Neuronal stem cell (in vitro differentiated cells): ENCODE measurements at regions not wholly inside any gene's neighbourhood (a gene's known extent, or its start where the extent isn't known, plus 50 kb on each side); places are given as distances from the start of the nearest gene placed in this dataset.

ENCODE experiments used
- DNase-seq: peaks from one replicate; pipeline ENCODE4 v3.0.0-alpha.2; 2013; ENCODE audit warnings: low spot score
- H2AFZ ChIP-seq: one replicate; pipeline ENCODE4 v1.6.1; 2013; ENCODE audit warnings: mild to moderate bottlenecking, low read length, inconsistent platforms
- H2AK5ac ChIP-seq: 2 replicates; pipeline ENCODE4 v1.6.1; 2013; ENCODE audit warnings: low read depth, mild to moderate bottlenecking, inconsistent platforms, low read length, moderate library complexity, mixed read lengths
- H2BK120ac ChIP-seq: 2 replicates; pipeline ENCODE4 v1.6.1; 2013; ENCODE audit warnings: low read depth, mild to moderate bottlenecking, inconsistent platforms, low read length, moderate library complexity, mixed read lengths
- H2BK12ac ChIP-seq: one replicate; pipeline ENCODE4 v1.6.1; 2013; ENCODE audit warnings: low read length, inconsistent platforms
- H2BK15ac ChIP-seq: 2 replicates; pipeline ENCODE4 v1.6.1; 2013; ENCODE audit warnings: mild to moderate bottlenecking, low read length, inconsistent platforms, mixed read lengths
- H2BK5ac ChIP-seq: one replicate; pipeline ENCODE4 v1.6.1; 2013; ENCODE audit warnings: inconsistent platforms, mild to moderate bottlenecking, low read length, moderate library complexity
- H3K14ac ChIP-seq: one replicate; pipeline ENCODE4 v1.6.1; 2013; ENCODE audit warnings: low read length, inconsistent platforms
- H3K18ac ChIP-seq: 2 replicates; pipeline ENCODE4 v1.6.1; 2013; ENCODE audit warnings: low read length, inconsistent platforms
- H3K23ac ChIP-seq: 2 replicates; pipeline ENCODE4 v1.6.1; 2013; ENCODE audit warnings: low read depth, mild to moderate bottlenecking, mixed read lengths, low read length, inconsistent platforms; ENCODE audit not compliant: poor library complexity
- H3K27ac ChIP-seq: replicated peaks from 3 replicates; pipeline ENCODE4 v1.5.1; 2013; ENCODE audit warnings: low read length, inconsistent platforms
- H3K27me3 ChIP-seq, 3 experiments: 2 replicates each; pipeline ENCODE4 v1.6.1; 2013; ENCODE audit warnings: low read length in 3 of 3, mild to moderate bottlenecking in 2 of 3, inconsistent platforms in 1 of 3, low read depth in 1 of 3, mixed read lengths in 1 of 3, moderate library complexity in 1 of 3; ENCODE audit not compliant: control insufficient read depth in 3 of 3, insufficient read depth in 3 of 3
- H3K36me3 ChIP-seq, 2 donors: replicated peaks in 1 of 2; 2 replicates each; pipeline ENCODE4 v1.6.1; 2013; ENCODE audit warnings: low read length in 2 of 2; ENCODE audit not compliant: control insufficient read depth in 2 of 2, insufficient read depth in 2 of 2
- H3K4ac ChIP-seq: 2 replicates; pipeline ENCODE4 v1.6.1; 2013; ENCODE audit warnings: inconsistent platforms, mild to moderate bottlenecking, low read length, moderate library complexity
- H3K4me1 ChIP-seq, 2 donors: 1 replicate in 1 of 2; 2 replicates in 1 of 2; pipeline ENCODE4 v1.6.1; 2013; ENCODE audit warnings: low read length in 2 of 2, low read depth in 1 of 2; ENCODE audit not compliant: control insufficient read depth in 2 of 2, insufficient read depth in 1 of 2
- H3K4me2 ChIP-seq: one replicate; pipeline ENCODE4 v1.6.1; 2013; ENCODE audit warnings: mild to moderate bottlenecking, low read length, inconsistent platforms; ENCODE audit not compliant: insufficient read depth, poor library complexity, severe bottlenecking
- H3K4me3 ChIP-seq, 2 donors: 2 replicates each; pipeline ENCODE4 v1.5.1; 2013; ENCODE audit warnings: low read length in 2 of 2, mild to moderate bottlenecking in 2 of 2, inconsistent platforms in 1 of 2, moderate library complexity in 1 of 2
- H3K79me1 ChIP-seq: one replicate; pipeline ENCODE4 v1.6.1; 2013; ENCODE audit warnings: low read depth, mild to moderate bottlenecking, inconsistent platforms, low read length, moderate library complexity
- H3K9ac ChIP-seq: one replicate; pipeline ENCODE4 v1.6.1; 2013; ENCODE audit warnings: mild to moderate bottlenecking, low read depth, low read length, inconsistent platforms; ENCODE audit not compliant: poor library complexity
- H3K9me3 ChIP-seq, 2 donors: replicated peaks in 1 of 2; 2 replicates each; pipeline versions ENCODE3 to v1.6.1; 2013; ENCODE audit warnings: low read length in 2 of 2, mild to moderate bottlenecking in 2 of 2, inconsistent platforms in 1 of 2, low read depth in 1 of 2, mixed read lengths in 1 of 2, moderate library complexity in 1 of 2; ENCODE audit not compliant: control insufficient read depth in 2 of 2, insufficient read depth in 1 of 2
- H4K8ac ChIP-seq: one replicate; pipeline ENCODE4 v1.6.1; 2013; ENCODE audit warnings: low read depth, mild to moderate bottlenecking, inconsistent platforms, low read length, moderate library complexity
- H4K91ac ChIP-seq: one replicate; pipeline ENCODE4 v1.6.1; 2013; ENCODE audit warnings: low read length, low read depth, mild to moderate bottlenecking, inconsistent platforms; ENCODE audit not compliant: poor library complexity
- WGBS, 2 donors: extraction: QIAGEN DNeasy Blood & Tissue Kit; methylation state at CpG; one replicate each; pipeline ENCODE4 v1.1.7; 2013; ENCODE audit warnings: missing lambda C conversion rate in 2 of 2, mixed read lengths in 1 of 2; ENCODE audit not compliant: insufficient read length in 2 of 2, insufficient replicate concordance in 1 of 2; ENCODE audit errors: extremely low coverage in 2 of 2; 5-methylcytosine and 5-hydroxymethylcytosine counted together

- Histone ChIP-seq H3K27me3 (no peaks in the 10 kb centered on the region), H4K8ac (no peak overlapping the region), H3K27ac (no peak overlapping the region), H3K18ac (no peak overlapping the region), H3K14ac (no peak overlapping the region), H2AFZ (peak overlapping the region; percentile 67), H2BK15ac (no peak overlapping the region), H2BK5ac (no peak overlapping the region), H2AK5ac (no peak overlapping the region), H2BK120ac (no peak overlapping the region), H2BK12ac (no peak overlapping the region), H3K9ac (no peak overlapping the region), H3K9me3 (no peaks in the 10 kb centered on the region), H3K23ac (no peak overlapping the region), H3K36me3 (no peaks in the 10 kb centered on the region), H3K4me1 (peaks cover 3 to 12% of the 10 kb centered on the region in 2 donors), H3K4me2 (no peak overlapping the region), H4K91ac (no peak overlapping the region), H3K4me3 (no peak overlapping the region), H3K79me1 (no peaks in the 10 kb centered on the region), H3K4ac (no peak overlapping the region)
- no CpG with 5 or more reads among the region's 1 CpG for WGBS, 2 donors
- DNase-seq: no peak
Observed at GRCh38 chr9:13575558-13575957, 296.1 kb upstream of the MPDZ start.

DNA sequence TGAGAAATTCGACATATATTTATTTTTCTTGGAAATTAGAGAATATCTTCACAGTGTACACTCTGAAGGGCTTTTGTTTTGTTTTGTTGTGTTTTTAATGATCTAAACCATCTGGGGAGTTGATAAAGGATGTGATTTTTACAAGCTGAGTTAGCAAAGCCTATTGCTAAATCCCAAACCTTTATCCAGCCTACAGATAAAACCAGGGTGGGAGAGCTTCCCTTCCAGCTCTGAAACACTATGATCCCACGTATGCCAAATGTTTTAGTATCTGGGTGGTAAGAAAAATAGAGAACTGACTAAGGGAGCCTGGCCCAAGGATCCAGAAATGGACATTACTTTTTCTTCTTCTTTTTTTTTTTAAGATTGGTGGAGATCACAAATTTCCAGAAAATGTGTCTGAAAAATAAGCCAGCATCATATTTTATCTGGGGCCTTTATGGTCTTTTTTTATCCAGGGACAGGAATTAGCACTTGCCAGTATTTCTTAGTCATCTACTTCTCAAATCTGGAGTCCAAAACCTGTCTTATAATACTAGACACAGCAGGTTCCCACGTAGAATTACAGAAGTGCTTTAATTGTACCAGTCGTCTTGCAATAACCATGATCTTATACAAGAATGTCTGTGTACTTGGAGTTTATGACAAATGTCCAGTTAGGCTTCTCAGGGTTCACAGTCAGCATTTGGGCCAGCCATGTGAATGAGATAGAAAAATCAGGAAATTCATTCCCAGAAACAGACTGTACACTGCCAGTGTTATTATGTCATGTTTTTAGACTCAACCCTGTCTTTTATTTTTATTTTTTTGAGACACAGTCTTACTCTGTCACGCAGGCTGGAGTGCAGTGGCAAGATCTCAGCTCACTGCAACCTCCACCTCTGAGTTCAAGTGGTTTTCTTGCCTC, 290.8 kb upstream of the MPDZ start:
- H2AFZ ChIP-seq: peak overlapping the region; percentile 27
- H2BK120ac ChIP-seq: no peak overlapping the region
- H2BK12ac ChIP-seq: no peak overlapping the region
- no peak overlapping the region for H3K9ac ChIP-seq
- no peak for DNase-seq
- H3K9me3 ChIP-seq: no peaks in the 10 kb centered on the region
- no peak overlapping the region for H3K14ac ChIP-seq
- H3K27ac ChIP-seq: no peak overlapping the region
- H3K79me1 ChIP-seq: no peaks in the 10 kb centered on the region
- no peak overlapping the region for H4K91ac ChIP-seq
- no peak overlapping the region for H3K18ac ChIP-seq
- no CpG with 5 or more reads among the region's 5 CpGs for WGBS, 2 donors
- H3K36me3 ChIP-seq: no peaks in the 10 kb centered on the region
- no peak overlapping the region for H2BK5ac ChIP-seq
- no peak overlapping the region for H3K4ac ChIP-seq
- H3K27me3 ChIP-seq: no peaks in the 10 kb centered on the region
- H3K4me3 ChIP-seq: no peak overlapping the region
- H4K8ac ChIP-seq: no peak overlapping the region
- no peak overlapping the region for H3K23ac ChIP-seq
- H3K4me2 ChIP-seq: no peak overlapping the region
- no peak overlapping the region for H2AK5ac ChIP-seq
- peaks cover 2 to 11% of the 10 kb centered on the region in 2 donors for H3K4me1 ChIP-seq
- no peak overlapping the region for H2BK15ac ChIP-seq

DNA sequence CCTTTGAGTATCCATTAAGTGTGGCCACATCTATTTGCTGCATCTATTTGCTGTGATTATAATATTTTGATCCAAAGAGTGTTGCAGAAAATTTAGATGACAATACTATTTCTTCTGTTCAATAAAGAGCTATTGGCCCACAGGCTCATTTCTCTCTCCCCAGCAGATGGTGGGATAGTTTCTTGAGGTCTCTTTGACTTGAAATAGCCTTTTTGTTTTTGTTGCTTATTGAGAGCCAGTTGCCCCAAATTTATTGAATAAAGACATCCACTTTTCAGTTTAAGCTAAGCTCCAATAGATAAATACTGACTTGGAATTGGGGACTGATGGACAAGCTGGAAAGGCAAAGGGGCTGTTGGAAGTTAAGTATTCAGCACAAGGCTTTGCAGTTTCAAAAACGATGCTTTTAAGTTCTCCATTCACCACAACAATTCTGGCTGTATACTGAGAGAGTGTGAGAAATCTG, 290.1 kb upstream of the MPDZ start:
- H4K8ac ChIP-seq: no peak overlapping the region

DNA sequence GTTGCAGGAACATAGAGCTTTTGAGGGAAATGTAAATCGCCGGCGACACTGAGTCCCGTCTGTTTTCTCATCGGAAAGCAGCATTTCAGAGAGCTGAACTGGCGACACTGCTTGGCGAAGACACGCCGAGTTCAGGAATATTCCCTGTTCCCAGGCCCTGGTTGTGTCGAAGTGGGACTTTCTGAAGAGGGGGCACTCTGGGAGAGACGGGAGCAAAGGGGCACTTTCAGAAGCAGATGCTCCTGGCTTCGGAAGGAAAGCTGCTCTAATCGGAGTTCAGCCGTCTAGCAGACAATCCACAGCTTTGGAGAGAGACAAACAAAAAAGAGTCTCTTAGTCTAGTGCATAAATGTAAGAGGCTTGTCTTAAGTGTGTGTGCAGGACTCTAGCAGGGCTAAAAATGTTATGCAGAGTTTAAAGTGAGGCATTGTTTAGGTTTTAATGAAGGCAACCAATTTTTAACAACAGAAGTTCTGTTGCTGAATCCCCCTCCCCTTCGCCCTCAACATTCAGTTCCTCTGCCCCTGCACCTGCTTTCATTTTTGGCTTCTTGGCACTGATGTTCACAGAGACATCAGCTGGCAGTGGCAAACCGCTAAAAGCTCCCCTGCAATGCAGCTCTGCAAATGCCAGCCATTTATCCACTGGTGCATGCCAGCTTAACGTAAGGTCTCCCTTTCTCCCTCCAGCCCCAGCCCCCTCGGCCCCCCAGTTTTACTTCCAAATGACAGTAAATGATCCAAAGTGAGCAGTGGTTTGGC, 289.5 kb upstream of the MPDZ start:
- Histone ChIP-seq H2BK12ac (no peak overlapping the region), H3K36me3 (no peaks in the 10 kb centered on the region), H3K9me3 (no peaks in the 10 kb centered on the region), H4K8ac (no peak overlapping the region), H3K4ac (no peak overlapping the region), H2BK15ac (no peak overlapping the region), H2BK120ac (no peak overlapping the region), H2AK5ac (no peak overlapping the region), H4K91ac (no peak overlapping the region), H3K79me1 (no peaks in the 10 kb centered on the region), H3K27me3 (no peaks in the 10 kb centered on the region), H2AFZ (peak overlapping the region; percentile 93), H2BK5ac (no peak overlapping the region), H3K4me1 (peaks cover 2 to 11% of the 10 kb centered on the region in 2 donors), H3K14ac (no peak overlapping the region), H3K27ac (no peak overlapping the region), H3K18ac (no peak overlapping the region), H3K23ac (no peak overlapping the region), H3K4me2 (peak overlapping the region; percentile 29), H3K4me3 (peak overlapping the region in 1 of 2 donors; percentile 66), H3K9ac (no peak overlapping the region)
- WGBS, 2 donors: no CpG with 5 or more reads among the region's 18 CpGs
- no peak for DNase-seq

More for the DNA sequence above, 290.1 kb upstream of the MPDZ start:
- H3K18ac ChIP-seq: no peak overlapping the region
- no peaks in the 10 kb centered on the region for H3K9me3 ChIP-seq
- no peak overlapping the region for H2BK5ac ChIP-seq
- H2AK5ac ChIP-seq: no peak overlapping the region
- no CpG with 5 or more reads among the region's 1 CpG for WGBS, 2 donors
- peaks cover 2 to 11% of the 10 kb centered on the region in 2 donors for H3K4me1 ChIP-seq
- no peak overlapping the region for H2BK15ac ChIP-seq
- H3K36me3 ChIP-seq: no peaks in the 10 kb centered on the region
- no peaks in the 10 kb centered on the region for H3K79me1 ChIP-seq
- no peak overlapping the region for H3K9ac ChIP-seq
- H3K14ac ChIP-seq: no peak overlapping the region
- no peaks in the 10 kb centered on the region for H3K27me3 ChIP-seq
- H4K91ac ChIP-seq: no peak overlapping the region
- H3K4me2 ChIP-seq: no peak overlapping the region
- no peak overlapping the region for H2BK120ac ChIP-seq
- H2BK12ac ChIP-seq: no peak overlapping the region
- DNase-seq: no peak
- no peak overlapping the region for H3K23ac ChIP-seq
- no peak overlapping the region for H3K27ac ChIP-seq
- H3K4ac ChIP-seq: no peak overlapping the region
- no peak overlapping the region for H3K4me3 ChIP-seq
- peak overlapping the region; percentile 93 for H2AFZ ChIP-seq
